PC-3 (cell line): ENCODE measurements at regions not wholly inside any gene's neighbourhood (a gene's known extent, or its start where the extent isn't known, plus 50 kb on each side); places are given as distances from the start of the nearest gene placed in this dataset.

Source experiments
- CTCF ChIP-seq: fragments of 300-600 bp; sonication (generic); conservative IDR thresholded peaks from 2 replicates; pipeline ENCODE4 v1.5.1; 2017; ENCODE audit warnings: antibody characterized with exemption, low read depth, mild to moderate bottlenecking, low read length
- EZH2 ChIP-seq: fragments of 300-600 bp; sonication (generic); IDR thresholded peaks from one replicate; pipeline ENCODE4 v1.6.1; 2017; ENCODE audit warnings: antibody characterized with exemption, mild to moderate bottlenecking, low read length; ENCODE audit not compliant: unreplicated experiment
- EZH2phosphoT487 ChIP-seq: fragments of 300-600 bp; sonication (generic); IDR thresholded peaks from 2 replicates; pipeline ENCODE4 v1.6.1; 2018; ENCODE audit warnings: mild to moderate bottlenecking, antibody characterized with exemption, low read length, borderline replicate concordance

DNA sequence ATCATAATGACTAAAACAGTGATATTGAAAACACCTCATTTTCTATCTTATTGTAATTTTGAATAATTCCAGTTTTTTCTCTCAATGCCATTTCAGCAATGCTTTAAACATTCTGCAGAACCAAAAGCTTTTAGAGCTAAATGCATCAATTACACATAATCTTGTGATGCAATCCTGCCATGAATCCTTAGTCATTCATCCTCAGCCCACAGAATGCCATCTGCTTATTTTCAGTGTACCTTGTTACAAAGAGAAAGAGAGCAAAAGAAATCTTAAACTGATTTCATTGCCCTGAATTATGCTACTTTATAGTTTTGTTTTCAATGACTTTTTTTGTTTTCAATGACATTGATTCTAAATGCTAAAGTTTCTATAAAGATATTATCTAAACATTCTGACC lies 1234.8 kb upstream of the C9orf72 start:
- TF ChIP-seq CTCF (no peak), EZH2 (no peak), EZH2phosphoT487 (no peak)
